Hematopoietic multipotent progenitor cell treated with erythropoietin and hydrocortisone succinate and interleukin-3 and kit ligand, for 17 days (in vitro differentiated cells): ENCODE measurements at regions not wholly inside any gene's neighbourhood (a gene's known extent, or its start where the extent isn't known, plus 50 kb on each side); places are given as distances from the start of the nearest gene placed in this dataset.
"Not testable (repeated sequence)": the region's sequence is repeated elsewhere in the genome, so short reads cannot be mapped to it uniquely, and the experiment has no call there.

Experiments used
- DNase-seq: peaks from one replicate; pipeline ENCODE4 v3.0.0-alpha.2; 2015; ENCODE audit warnings: low spot score

GRCh38 chr4:110361921-110362320 lies 114.0 kb upstream of the ENPEP start:
- DNase-seq: no peak

- DNase-seq: no peak
These were observed 116.9 kb upstream of the ENPEP start for GRCh38 chr4:110359076-110359475.

DNA sequence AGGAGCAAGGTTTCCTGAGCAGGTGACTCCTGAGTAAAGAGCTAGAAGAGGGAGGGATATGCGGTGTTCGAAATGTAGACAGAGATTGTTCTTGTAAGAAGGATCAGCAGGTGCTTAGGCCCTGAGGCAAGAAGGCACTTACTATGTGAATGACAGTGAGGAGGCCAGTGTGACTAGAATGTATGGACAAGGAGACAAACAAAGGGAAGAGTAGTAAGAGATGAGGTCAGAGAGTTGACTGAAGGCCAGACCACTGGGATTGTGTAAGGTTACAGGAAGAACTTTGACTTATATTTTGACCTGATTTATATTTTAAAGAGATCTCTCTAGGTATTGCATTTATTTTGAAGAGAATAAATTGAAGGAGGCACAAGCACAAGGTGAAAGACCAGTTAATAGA lies 118.4 kb upstream of the ENPEP start:
- DNase-seq: no peak

- DNase-seq: no peak
These were observed 121.5 kb upstream of the ENPEP start for GRCh38 chr4:110354460-110354859.

- no peak for DNase-seq
These were observed 123.1 kb upstream of the ENPEP start for GRCh38 chr4:110352670-110353442.

DNA sequence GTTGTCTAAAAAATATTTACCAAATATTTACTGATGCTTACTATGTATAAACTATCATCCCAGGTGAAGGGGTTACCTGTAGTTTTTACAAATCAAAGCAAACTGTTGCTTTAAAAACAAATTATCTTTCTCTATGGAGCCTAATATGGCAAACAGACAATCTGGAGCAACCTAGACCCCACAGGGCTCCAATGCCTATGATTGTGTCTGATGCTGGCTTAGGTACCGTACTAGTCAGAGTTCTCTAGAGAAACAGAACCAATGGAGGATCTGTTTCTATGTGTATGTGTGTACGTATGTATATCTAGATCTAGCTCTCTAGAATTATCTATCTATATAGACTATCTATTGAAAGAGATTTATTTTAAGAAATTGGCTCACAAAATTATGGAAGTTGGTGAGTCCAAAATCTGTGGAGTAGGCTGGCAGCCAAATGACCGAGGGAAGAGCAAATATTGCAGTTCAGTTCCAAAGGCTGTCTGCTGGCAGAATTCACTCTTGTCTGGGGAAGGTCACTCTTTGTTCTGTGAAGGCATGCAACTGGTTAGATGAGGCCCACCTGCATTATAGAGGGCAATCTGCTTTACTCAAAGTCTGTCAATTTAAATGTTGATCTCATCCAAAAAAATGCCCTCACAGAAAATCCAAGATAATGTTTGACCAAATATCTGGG lies 127.1 kb upstream of the ENPEP start:
- DNase-seq: no peak

DNA sequence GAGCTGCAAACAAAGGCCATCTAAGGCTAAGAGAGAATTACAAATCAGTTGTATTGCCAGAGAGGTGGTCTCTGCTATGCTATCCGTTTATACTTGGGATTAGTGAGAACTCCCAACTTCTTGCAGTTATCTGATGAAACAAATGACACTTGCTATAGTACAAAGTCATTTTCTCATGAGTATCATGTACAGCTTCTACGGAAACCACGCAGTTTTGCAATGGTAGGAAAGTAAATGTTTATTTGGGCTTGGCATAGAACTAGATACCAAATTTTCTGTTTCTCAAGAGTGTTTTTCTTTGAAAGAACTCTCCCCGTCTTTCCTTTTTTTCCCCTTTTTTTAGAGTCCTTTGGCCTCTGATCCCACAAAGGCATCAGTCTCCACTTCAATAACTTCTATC lies 128.2 kb upstream of the ENPEP start:
- DNase-seq: no peak

GRCh38 chr4:110344165-110344564 lies 131.8 kb upstream of the ENPEP start:
- no peak for DNase-seq

- DNase-seq: no peak
These were observed 132.4 kb upstream of the ENPEP start for GRCh38 chr4:110343534-110343933.

GRCh38 chr4:110341118-110341517 lies 134.8 kb upstream of the ENPEP start:
- DNase-seq: not testable (repeated sequence)

DNA sequence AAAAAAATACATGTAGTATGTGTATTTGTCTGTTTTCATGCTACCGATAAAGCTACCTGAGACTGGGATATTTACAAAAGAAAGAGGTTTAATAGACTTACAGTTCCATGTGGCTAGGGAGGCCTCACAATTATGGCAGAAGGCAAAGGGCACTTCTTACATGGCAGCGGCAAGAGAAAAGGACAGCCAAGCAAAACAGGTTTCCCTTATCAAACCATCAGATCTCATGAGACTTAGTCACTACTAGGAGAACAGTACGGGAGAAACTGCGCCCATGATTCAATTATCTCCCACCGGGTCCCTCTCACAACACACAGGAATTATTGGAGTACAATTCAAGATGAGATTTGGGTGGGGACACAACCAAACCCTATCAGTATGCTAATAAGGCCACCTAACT lies 137.0 kb upstream of the ELOVL6 start:
- DNase-seq: no peak

GRCh38 chr4:110332483-110332882 lies 134.1 kb upstream of the ELOVL6 start:
- DNase-seq: no peak

DNA sequence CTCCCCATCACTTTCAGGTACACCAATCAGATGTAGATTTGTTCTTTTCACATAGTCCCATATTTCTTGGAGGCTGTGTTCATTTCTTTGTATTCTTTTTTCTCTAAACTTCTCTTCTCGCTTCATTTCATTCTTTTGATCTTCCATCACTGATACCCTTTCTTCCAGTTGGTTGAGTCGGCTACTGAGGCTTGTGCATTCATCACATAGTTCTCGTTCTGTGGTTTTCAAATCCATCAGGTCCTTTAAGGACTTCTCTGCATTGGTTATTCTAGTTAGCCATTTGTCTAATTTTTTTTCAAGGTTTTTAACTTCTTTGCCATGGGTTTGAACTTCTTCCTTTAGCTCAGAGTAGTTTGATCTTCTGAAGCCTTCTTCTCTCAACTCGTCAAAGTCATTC lies 128.0 kb upstream of the ELOVL6 start:
- not testable (repeated sequence) for DNase-seq

DNA sequence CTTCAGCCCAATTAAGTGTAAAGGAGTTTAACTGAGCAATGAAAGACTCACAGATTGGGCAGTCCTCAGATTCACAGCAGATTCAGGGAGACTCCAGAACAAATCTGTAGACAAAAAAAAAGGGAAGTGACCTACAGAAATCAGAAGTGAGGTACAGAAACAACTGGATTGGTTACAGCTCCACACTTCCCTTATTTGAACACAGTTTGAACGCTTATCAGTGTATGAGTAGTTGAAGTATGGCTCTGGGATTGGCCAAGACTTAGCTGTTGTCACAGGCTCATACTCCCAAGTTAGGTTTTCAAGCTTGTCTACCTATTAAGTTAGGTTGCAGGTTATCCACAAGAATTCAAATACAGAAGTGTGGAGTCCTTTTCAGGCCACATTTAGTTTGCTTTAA lies 112.4 kb upstream of the ELOVL6 start:
- DNase-seq: peak; percentile 27

GRCh38 chr4:110309675-110310074 lies 111.3 kb upstream of the ELOVL6 start:
- DNase-seq: no peak

DNA sequence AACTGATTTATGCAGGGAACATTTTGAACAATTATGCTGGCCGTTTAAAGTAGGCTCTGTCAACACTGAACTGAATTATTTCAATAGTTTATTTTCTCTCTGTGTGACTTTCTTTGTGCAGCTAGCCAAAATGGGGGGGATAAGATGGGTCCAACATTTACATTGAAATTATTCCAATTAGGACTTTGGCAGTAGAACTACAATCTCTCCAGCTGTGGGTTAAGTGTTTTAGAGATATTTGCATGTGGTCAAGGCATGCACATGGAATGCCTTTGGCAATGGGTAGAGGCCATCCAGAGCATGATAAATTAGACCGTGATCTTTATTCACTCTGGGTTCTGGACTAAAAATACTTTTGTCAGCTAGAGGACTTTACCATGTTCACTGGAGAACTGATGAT lies 107.9 kb upstream of the ELOVL6 start:
- DNase-seq: no peak

DNA sequence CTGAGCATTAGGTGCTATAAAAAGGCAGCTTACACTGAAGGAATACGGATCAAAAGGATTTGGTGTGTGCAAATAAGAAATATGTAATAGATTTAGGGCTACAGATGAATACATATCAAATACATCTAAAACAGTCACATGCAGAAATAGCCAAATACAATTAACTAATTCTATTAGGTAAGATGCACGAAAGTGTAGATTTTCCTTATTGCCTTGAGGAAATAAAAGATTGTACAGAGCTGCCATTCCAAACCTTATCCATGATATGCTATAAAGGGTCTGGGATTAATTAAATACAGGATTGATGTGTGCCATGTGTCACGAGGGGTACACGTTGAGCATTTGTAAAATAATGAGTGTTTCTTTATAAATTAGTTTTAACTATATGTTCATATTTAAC lies 107.0 kb upstream of the ELOVL6 start:
- DNase-seq: no peak

DNA sequence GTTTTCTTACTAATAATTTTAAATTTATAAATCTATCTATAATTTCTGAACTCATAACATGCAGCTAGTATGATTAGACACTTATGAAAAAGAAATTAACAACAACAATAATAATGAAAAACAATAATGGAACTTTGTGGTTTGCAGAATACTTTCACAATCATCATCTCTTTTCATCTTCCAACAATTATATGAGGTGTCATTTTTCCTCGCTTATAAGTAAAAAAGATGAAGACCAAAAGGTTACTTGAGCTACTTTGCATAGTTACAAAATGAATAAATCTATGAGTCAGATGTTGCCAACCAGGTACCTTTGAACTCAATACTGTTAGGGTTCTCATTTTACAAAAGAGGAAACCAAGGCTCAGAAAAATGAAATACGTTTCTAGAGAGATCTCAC lies 98.5 kb upstream of the ELOVL6 start:
- DNase-seq: no peak

DNA sequence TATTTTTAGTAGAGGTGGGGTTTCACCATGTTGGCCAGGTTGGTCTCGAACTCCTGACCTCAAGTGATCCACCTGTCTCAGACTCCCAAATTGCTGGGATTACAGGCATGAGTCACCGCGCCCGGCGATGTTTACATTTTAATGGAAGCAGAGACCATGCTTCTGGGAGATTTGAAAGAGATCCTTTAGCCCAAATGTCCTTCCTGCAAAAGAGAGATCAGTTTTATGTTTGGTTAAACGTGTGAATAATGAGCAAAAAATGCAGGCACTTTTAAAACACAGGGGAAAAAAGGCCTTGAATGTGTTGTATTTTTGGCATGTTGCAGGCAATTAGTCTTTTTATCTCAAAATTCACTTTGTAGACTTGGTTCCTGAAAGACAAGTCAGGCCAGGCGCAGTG lies 95.8 kb upstream of the ELOVL6 start:
- no peak for DNase-seq

DNA sequence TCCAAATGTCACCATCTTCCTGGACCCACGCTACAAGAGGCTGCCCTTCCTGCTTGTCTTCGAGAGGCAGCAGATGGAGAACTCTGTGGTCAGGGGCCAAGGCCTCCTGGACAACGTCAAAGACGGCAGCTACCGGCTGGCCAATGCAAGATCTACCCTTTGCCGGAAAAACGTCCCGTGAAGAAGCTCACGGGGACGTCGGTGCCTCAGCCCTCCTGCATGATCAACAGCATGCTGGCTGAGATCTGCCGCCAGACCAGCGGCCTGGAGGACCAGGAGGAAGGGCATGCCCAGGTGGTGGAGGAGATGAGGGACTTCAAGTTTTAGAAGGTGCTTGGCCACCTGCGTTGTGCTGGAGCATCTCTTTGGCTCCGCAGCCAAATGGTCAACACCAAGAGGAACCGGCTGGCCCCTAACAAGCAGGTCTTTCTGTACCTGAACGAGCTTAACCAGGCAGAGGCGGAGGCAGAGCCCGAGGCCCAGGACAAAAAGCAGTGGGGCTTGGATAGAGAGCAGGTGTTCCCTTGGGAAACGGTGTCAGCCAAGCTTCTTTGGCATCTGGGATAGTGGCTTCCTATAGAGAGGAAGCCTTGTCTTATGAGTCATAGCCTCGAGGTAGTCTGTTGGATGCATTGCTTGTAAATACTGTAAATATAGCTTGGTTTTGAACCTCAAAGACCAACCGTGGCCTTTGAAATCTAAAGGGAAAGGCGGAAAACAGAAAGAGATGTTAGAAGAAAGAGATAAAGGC lies 94.8 kb upstream of the ELOVL6 start:
- no peak for DNase-seq

DNA sequence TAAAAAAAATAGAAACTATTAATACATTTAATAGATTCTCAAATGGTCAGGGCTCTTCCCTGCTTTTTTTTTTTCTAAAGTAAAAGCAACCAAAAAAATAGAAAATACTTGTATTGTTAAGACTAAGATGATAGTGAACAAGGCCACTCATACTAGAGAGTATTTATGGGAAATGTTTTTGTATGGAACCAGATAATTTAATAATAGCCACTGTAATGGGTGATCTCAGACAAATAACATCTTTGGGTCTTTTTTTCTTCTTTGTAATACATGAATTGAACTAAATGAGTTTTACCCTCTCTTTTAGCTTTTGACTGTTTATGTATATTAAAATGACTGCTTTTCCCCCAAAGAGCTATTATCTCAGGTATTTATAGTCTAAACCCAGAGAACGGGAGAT lies 92.1 kb upstream of the ELOVL6 start:
- DNase-seq: no peak

DNA sequence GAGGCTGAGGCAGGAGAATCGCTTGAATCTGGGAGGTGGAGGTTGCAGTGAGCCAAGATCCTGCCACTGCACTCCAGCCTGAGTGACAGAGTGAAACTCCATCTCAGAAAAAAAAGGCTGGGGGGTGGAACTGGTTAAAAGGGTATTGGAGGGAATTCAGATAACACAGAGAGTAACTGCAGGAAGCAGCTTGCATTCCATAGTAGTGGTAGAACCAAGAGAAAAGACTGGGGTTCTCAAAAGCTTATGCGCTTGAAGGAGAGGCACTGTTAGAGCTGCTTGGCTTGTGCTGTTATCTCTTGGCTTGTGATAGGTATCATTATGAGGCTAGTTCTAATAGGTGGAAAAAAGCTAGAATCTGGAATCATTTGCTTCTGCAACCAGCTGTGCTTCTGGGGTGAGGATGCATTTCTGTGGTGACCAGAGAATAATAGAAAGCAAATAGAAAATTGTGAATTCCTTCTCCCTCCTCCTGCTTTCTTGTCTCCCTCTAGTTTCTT lies 91.2 kb upstream of the ELOVL6 start:
- DNase-seq: no peak

- DNase-seq: no peak
These were observed 88.7 kb upstream of the ELOVL6 start for GRCh38 chr4:110287130-110287529.
